Psoas muscle (tissue), 7 donors: ENCODE measurements at regions not wholly inside any gene's neighbourhood (a gene's known extent, or its start where the extent isn't known, plus 50 kb on each side); places are given as distances from the start of the nearest gene placed in this dataset.
A peak's percentile ranks its signal among the peaks of the same experiment; 100 is the strongest.

Experiments
- ATAC-seq, 4 donors: fragments of 200-7000 bp; cut with Tn5 transposase; one replicate each; pipeline ENCODE4 v1.9.1; 2020; ENCODE audit warnings: moderate library complexity in 3 of 4, mild to moderate bottlenecking in 2 of 4
- DNase-seq, 2 donors: peaks; one replicate each; pipeline ENCODE4 v3.0.0-alpha.2; 2020
- H3K27ac ChIP-seq: fragments of 200-600 bp; one replicate; pipeline ENCODE4 v1.8.0; 2022
- H3K27me3 ChIP-seq, 3 donors: fragments of 200-600 bp in 1 of 3; one replicate each; pipeline versions ENCODE4 v1.6.1 to v1.8.0; 2013 to 2022; ENCODE audit warnings: low read length in 2 of 3, mild to moderate bottlenecking in 2 of 3, moderate library complexity in 1 of 3; ENCODE audit not compliant: insufficient read depth in 3 of 3
- H3K36me3 ChIP-seq, 2 donors: fragments of 200-600 bp in 1 of 2; one replicate each; pipeline versions ENCODE4 v1.6.1 to v1.8.0; 2013 to 2022; ENCODE audit warnings: low read depth in 1 of 2, mild to moderate bottlenecking in 1 of 2, moderate library complexity in 1 of 2; ENCODE audit not compliant: insufficient read depth in 1 of 2
- H3K4me1 ChIP-seq: fragments of 200-600 bp; one replicate; pipeline ENCODE4 v1.8.0; 2022
- H3K4me3 ChIP-seq: fragments of 200-600 bp; one replicate; pipeline ENCODE4 v1.8.0; 2022; ENCODE audit warnings: mild to moderate bottlenecking
- H3K9me3 ChIP-seq: fragments of 200-600 bp; one replicate; pipeline ENCODE4 v1.8.0; 2022
- CTCF ChIP-seq: fragments of 200-600 bp; IDR thresholded peaks from one replicate; pipeline ENCODE4 v1.8.0; 2022; ENCODE audit warnings: antibody characterized with exemption
- WGBS, 3 donors: extraction: QIAGEN DNeasy Blood & Tissue Kit; methylation state at CpG; one replicate each; pipeline versions ENCODE4 v1.1.6 to v1.1.7; 2013; 5-methylcytosine and 5-hydroxymethylcytosine counted together
- intact Hi-C, 2 donors: fragments of 100-400 bp; cut with DNase I; formaldehyde crosslinking; loops; one replicate each; pipeline versions ENCODE4 v1.11.0 to v1.14.2; 2022
- donor health status: healthy with polysubstance abuse.
- donor health status: DM: no; HTN: no; CAD: no; lungs with moderate emphysema.
- donor health status: Bipolar disorder and iron deficiency.
- donor health status: healthy.
- donor health status: DM: yes; HTN: yes; CAD: no.
- donor health status: DM: no; HTN: no; CAD: no.
- donor health status: DM: yes; HTN: yes; CAD: no.

- Histone ChIP-seq H3K9me3 (peaks cover 12% of the 10 kb centered on the region), H3K4me3 (no peak overlapping the region), H3K27ac (no peak overlapping the region), H3K27me3 (no peaks in the 10 kb centered on the region), H3K4me1 (no peaks in the 10 kb centered on the region), H3K36me3 (no peaks in the 10 kb centered on the region)
- intact Hi-C loops = no loop called here
- TF ChIP-seq CTCF = no peak
- DNase-seq (no peak), ATAC-seq (no peak)
- WGBS, 3 donors = 83 to 90% (median 85%) methylated on average over 5 of the region's 5 CpGs
Measured at GRCh38 chr1:220954321-220955075, 75.3 kb downstream of the HLX start.

- intact Hi-C loops = no loop called here
- ATAC-seq (no peak), DNase-seq (no peak)
- Histone ChIP-seq H3K4me3 (no peak overlapping the region), H3K27ac (no peak overlapping the region), H3K27me3 (no peaks in the 10 kb centered on the region), H3K4me1 (no peaks in the 10 kb centered on the region), H3K9me3 (peaks cover 10% of the 10 kb centered on the region), H3K36me3 (no peaks in the 10 kb centered on the region)
- no peak for TF ChIP-seq CTCF
- WGBS, 3 donors = 85 to 87% (median 86%) methylated on average over 4 of the region's 4 CpGs
Measured at GRCh38 chr1:220955116-220955515, 75.9 kb downstream of the HLX start.

GRCh38 chr1:220956501-220957232 lies 77.4 kb downstream of the HLX start:
- TF ChIP-seq CTCF = no peak
- no peak overlapping the region for H3K27ac ChIP-seq

GRCh38 chr1:220957233-220957605 lies 78.0 kb downstream of the HLX start:
- peak in 1 of 2 donors; percentile 20 for DNase-seq
- Histone ChIP-seq H3K4me1 (no peaks in the 10 kb centered on the region), H3K9me3 (no peaks in the 10 kb centered on the region), H3K4me3 (no peak overlapping the region), H3K27me3 (no peaks in the 10 kb centered on the region), H3K27ac (no peak overlapping the region), H3K36me3 (no peaks in the 10 kb centered on the region)
- peak; percentile 30 to 68 (median 58) for ATAC-seq
- WGBS, 3 donors = 79 to 87% (median 81%) methylated on average over 3 of the region's 3 CpGs
- intact Hi-C loops = no loop called here
- TF ChIP-seq CTCF = no peak

More at GRCh38 chr1:220956501-220957232, 77.4 kb downstream of the HLX start:
- intact Hi-C loops = no loop called here
- DNase-seq (no peak), ATAC-seq (no peak)
- H3K9me3 ChIP-seq = no peaks in the 10 kb centered on the region
- H3K36me3 ChIP-seq = no peaks in the 10 kb centered on the region
- H3K4me3 ChIP-seq = no peak overlapping the region
- H3K27me3 ChIP-seq = no peaks in the 10 kb centered on the region
- H3K4me1 ChIP-seq = no peaks in the 10 kb centered on the region
- 53 to 61% (median 60%) methylated on average over 2 of the region's 2 CpGs for WGBS, 3 donors
